IgD-negative memory B cell (primary cell): ENCODE measurements at regions not wholly inside any gene's neighbourhood (a gene's known extent, or its start where the extent isn't known, plus 50 kb on each side); places are given as distances from the start of the nearest gene placed in this dataset.

ENCODE experiments used
- H3K27ac Mint-ChIP-seq, 3 donors: one replicate each; pipeline ENCODE4 v1.8.0; 2020 to 2022; ENCODE audit warnings: mild to moderate bottlenecking in 3 of 3, mixed read lengths in 3 of 3, moderate library complexity in 1 of 3
- H3K27me3 Mint-ChIP-seq: one replicate; pipeline ENCODE4 v1.8.0; 2021; ENCODE audit warnings: mixed read lengths
- H3K36me3 Mint-ChIP-seq: one replicate; pipeline ENCODE4 v1.8.0; 2020; ENCODE audit warnings: mild to moderate bottlenecking, mixed read lengths
- H3K4me1 Mint-ChIP-seq, 3 donors: one replicate each; pipeline ENCODE4 v1.8.0; 2020 to 2022; ENCODE audit warnings: mixed read lengths in 3 of 3, mild to moderate bottlenecking in 1 of 3
- H3K4me3 Mint-ChIP-seq, 4 donors: one replicate each; pipeline ENCODE4 v1.8.0; 2020 to 2022; ENCODE audit warnings: mild to moderate bottlenecking in 4 of 4, mixed read lengths in 4 of 4, moderate library complexity in 3 of 4
- H3K9me3 Mint-ChIP-seq, 3 donors: one replicate each; pipeline ENCODE4 v1.8.0; 2020 to 2021; ENCODE audit warnings: mixed read lengths in 3 of 3, mild to moderate bottlenecking in 1 of 3

GRCh38 chr2:180655842-180656454 lies 324.5 kb upstream of the UBE2E3 start:
- no peak overlapping the region for H3K4me3 Mint-ChIP-seq
- H3K36me3 Mint-ChIP-seq, result no peaks in the 10 kb centered on the region
- H3K27ac Mint-ChIP-seq, result no peak overlapping the region
- H3K9me3 Mint-ChIP-seq, result no peaks in the 10 kb centered on the region
- H3K4me1 Mint-ChIP-seq, result no peaks in the 10 kb centered on the region
- H3K27me3 Mint-ChIP-seq, result peaks cover 6% of the 10 kb centered on the region

GRCh38 chr2:180655393-180655792 lies 325.0 kb upstream of the UBE2E3 start:
- H3K27ac Mint-ChIP-seq, result no peak overlapping the region

GRCh38 chr2:180653481-180653880 lies 326.9 kb upstream of the UBE2E3 start:
- no peaks in the 10 kb centered on the region for H3K4me1 Mint-ChIP-seq
- H3K4me3 Mint-ChIP-seq, result no peak overlapping the region
- no peaks in the 10 kb centered on the region for H3K36me3 Mint-ChIP-seq
- peaks cover 4% of the 10 kb centered on the region for H3K27me3 Mint-ChIP-seq
- H3K9me3 Mint-ChIP-seq, result no peaks in the 10 kb centered on the region
- no peak overlapping the region for H3K27ac Mint-ChIP-seq

More at GRCh38 chr2:180655393-180655792, 325.0 kb upstream of the UBE2E3 start:
- no peaks in the 10 kb centered on the region for H3K36me3 Mint-ChIP-seq
- H3K27me3 Mint-ChIP-seq, result peaks cover 6% of the 10 kb centered on the region
- H3K9me3 Mint-ChIP-seq, result no peaks in the 10 kb centered on the region
- H3K4me1 Mint-ChIP-seq, result no peaks in the 10 kb centered on the region
- H3K4me3 Mint-ChIP-seq, result no peak overlapping the region

GRCh38 chr2:180652794-180653193 lies 327.6 kb upstream of the UBE2E3 start:
- no peak overlapping the region for H3K4me3 Mint-ChIP-seq
- H3K4me1 Mint-ChIP-seq, result no peaks in the 10 kb centered on the region
- no peaks in the 10 kb centered on the region for H3K9me3 Mint-ChIP-seq
- no peaks in the 10 kb centered on the region for H3K36me3 Mint-ChIP-seq
- H3K27me3 Mint-ChIP-seq, result peaks cover 4% of the 10 kb centered on the region
- H3K27ac Mint-ChIP-seq, result no peak overlapping the region

- Mint-ChIP-seq H3K27ac (no peak overlapping the region), H3K4me3 (no peak overlapping the region), H3K9me3 (no peaks in the 10 kb centered on the region), H3K4me1 (no peaks in the 10 kb centered on the region), H3K36me3 (no peaks in the 10 kb centered on the region), H3K27me3 (peaks cover 4% of the 10 kb centered on the region)
Measured at GRCh38 chr2:180651596-180651995, 328.8 kb upstream of the UBE2E3 start.

- Mint-ChIP-seq H3K9me3 (no peaks in the 10 kb centered on the region), H3K4me3 (no peak overlapping the region), H3K4me1 (no peaks in the 10 kb centered on the region), H3K27me3 (no peaks in the 10 kb centered on the region), H3K27ac (no peak overlapping the region), H3K36me3 (no peaks in the 10 kb centered on the region)
Measured at GRCh38 chr2:180647621-180648020, 332.8 kb upstream of the UBE2E3 start.

GRCh38 chr2:180647221-180647620 lies 333.2 kb upstream of the UBE2E3 start:
- Mint-ChIP-seq H3K27ac (no peak overlapping the region), H3K4me1 (no peaks in the 10 kb centered on the region), H3K4me3 (no peak overlapping the region), H3K27me3 (no peaks in the 10 kb centered on the region), H3K9me3 (no peaks in the 10 kb centered on the region), H3K36me3 (no peaks in the 10 kb centered on the region)

GRCh38 chr2:180646756-180647155 lies 333.6 kb upstream of the UBE2E3 start:
- Mint-ChIP-seq H3K9me3 (no peaks in the 10 kb centered on the region), H3K4me3 (no peak overlapping the region), H3K36me3 (no peaks in the 10 kb centered on the region), H3K4me1 (no peaks in the 10 kb centered on the region), H3K27me3 (no peaks in the 10 kb centered on the region), H3K27ac (no peak overlapping the region)

GRCh38 chr2:180644709-180645108 lies 335.7 kb upstream of the UBE2E3 start:
- Mint-ChIP-seq H3K27me3 (no peaks in the 10 kb centered on the region), H3K27ac (no peak overlapping the region), H3K36me3 (no peaks in the 10 kb centered on the region), H3K9me3 (peaks cover 0 to 2% (median 0%) of the 10 kb centered on the region in 3 donors), H3K4me3 (no peak overlapping the region), H3K4me1 (no peaks in the 10 kb centered on the region)

- no peaks in the 10 kb centered on the region for H3K27me3 Mint-ChIP-seq
- H3K27ac Mint-ChIP-seq, result no peak overlapping the region
- peaks cover 0 to 2% (median 0%) of the 10 kb centered on the region in 3 donors for H3K4me1 Mint-ChIP-seq
- peaks cover 2% of the 10 kb centered on the region for H3K36me3 Mint-ChIP-seq
- H3K4me3 Mint-ChIP-seq, result no peak overlapping the region
- H3K9me3 Mint-ChIP-seq, result no peaks in the 10 kb centered on the region
Measured at GRCh38 chr2:180630756-180631155, 349.6 kb upstream of the UBE2E3 start.

GRCh38 chr2:180625006-180625844 lies 355.2 kb upstream of the UBE2E3 start:
- H3K4me3 Mint-ChIP-seq, result no peak overlapping the region
- H3K27me3 Mint-ChIP-seq, result no peaks in the 10 kb centered on the region
- H3K4me1 Mint-ChIP-seq, result no peaks in the 10 kb centered on the region
- H3K9me3 Mint-ChIP-seq, result peaks cover 2 to 4% (median 3%) of the 10 kb centered on the region in 3 donors
- no peak overlapping the region for H3K27ac Mint-ChIP-seq
- H3K36me3 Mint-ChIP-seq, result peaks cover 2% of the 10 kb centered on the region

- Mint-ChIP-seq H3K4me3 (no peak overlapping the region), H3K9me3 (peaks cover 2 to 4% (median 3%) of the 10 kb centered on the region in 3 donors), H3K4me1 (no peaks in the 10 kb centered on the region), H3K36me3 (no peaks in the 10 kb centered on the region), H3K27me3 (no peaks in the 10 kb centered on the region), H3K27ac (no peak overlapping the region)
Measured at GRCh38 chr2:180621941-180622918, 358.2 kb upstream of the UBE2E3 start.

GRCh38 chr2:180621366-180621765 lies 359.0 kb upstream of the UBE2E3 start:
- no peaks in the 10 kb centered on the region for H3K36me3 Mint-ChIP-seq
- peaks cover 2 to 4% (median 3%) of the 10 kb centered on the region in 3 donors for H3K9me3 Mint-ChIP-seq
- H3K27me3 Mint-ChIP-seq, result peaks cover 2% of the 10 kb centered on the region
- no peak overlapping the region for H3K4me3 Mint-ChIP-seq
- H3K4me1 Mint-ChIP-seq, result no peaks in the 10 kb centered on the region
- no peak overlapping the region for H3K27ac Mint-ChIP-seq

GRCh38 chr2:180618570-180618969 lies 361.8 kb upstream of the UBE2E3 start:
- H3K4me3 Mint-ChIP-seq, result no peak overlapping the region
- H3K4me1 Mint-ChIP-seq, result no peaks in the 10 kb centered on the region
- H3K9me3 Mint-ChIP-seq, result peaks cover 2 to 4% (median 3%) of the 10 kb centered on the region in 3 donors
- no peaks in the 10 kb centered on the region for H3K36me3 Mint-ChIP-seq
- peaks cover 2% of the 10 kb centered on the region for H3K27me3 Mint-ChIP-seq
- H3K27ac Mint-ChIP-seq, result no peak overlapping the region

- no peaks in the 10 kb centered on the region for H3K4me1 Mint-ChIP-seq
- H3K9me3 Mint-ChIP-seq, result no peaks in the 10 kb centered on the region
- peaks cover 2% of the 10 kb centered on the region for H3K27me3 Mint-ChIP-seq
- H3K4me3 Mint-ChIP-seq, result no peak overlapping the region
- H3K27ac Mint-ChIP-seq, result no peak overlapping the region
- H3K36me3 Mint-ChIP-seq, result no peaks in the 10 kb centered on the region
Measured at GRCh38 chr2:180614776-180615175, 365.6 kb upstream of the UBE2E3 start.
